ENCODE measurements at regions not wholly inside any gene's neighbourhood (a gene's known extent, or its start where the extent isn't known, plus 50 kb on each side); places are given as distances from the start of the nearest gene placed in this dataset.
"Not testable (repeated sequence)": the region's sequence is repeated elsewhere in the genome, so short reads cannot be mapped to it uniquely, and the experiment has no call there.

- ATAC-seq = peak; percentile 60
- peak; percentile 46 for DNase-seq
These were observed 57.8 kb upstream of the NBPF8 start for GRCh38 chr1:120357046-120357445.

- not testable (repeated sequence) for ATAC-seq
- peak; percentile 8 for DNase-seq
These were observed 58.7 kb upstream of the NBPF8 start for GRCh38 chr1:120356170-120356569.

- DNase-seq (peak; percentile 50), ATAC-seq (peak; percentile 91)
These were observed 60.1 kb upstream of the NBPF8 start for GRCh38 chr1:120354618-120355184.

GRCh38 chr1:120342231-120343073, 72.4 kb upstream of the NBPF8 start:
- not testable (repeated sequence) for ATAC-seq
- peak; percentile 16 for DNase-seq

- not testable (repeated sequence) for ATAC-seq
- peak; percentile 9 for DNase-seq
These were observed 73.1 kb upstream of the NBPF8 start for GRCh38 chr1:120341756-120342155.

GRCh38 chr1:120340838-120341751, 73.7 kb upstream of the NBPF8 start:
- peak; percentile 59 for DNase-seq
- not testable (repeated sequence) for ATAC-seq

GRCh38 chr1:120315738-120316137, 99.1 kb upstream of the NBPF8 start:
- not testable (repeated sequence) for DNase-seq, ATAC-seq

- not testable (repeated sequence) for ATAC-seq, DNase-seq
These were observed 102.9 kb upstream of the NBPF8 start for GRCh38 chr1:120311930-120312329.

GRCh38 chr1:120308940-120309578, 105.8 kb upstream of the NBPF8 start:
- ATAC-seq = peak; percentile 36
- DNase-seq = not testable (repeated sequence)

GRCh38 chr1:120305046-120305445, 109.8 kb upstream of the NBPF8 start:
- ATAC-seq = not testable (repeated sequence)

GRCh38 chr1:120304341-120304740, 110.5 kb upstream of the NBPF8 start:
- DNase-seq, ATAC-seq: not testable (repeated sequence)

More at GRCh38 chr1:120305046-120305445, 109.8 kb upstream of the NBPF8 start:
- not testable (repeated sequence) for DNase-seq

- peak; percentile 28 for ATAC-seq
- DNase-seq = not testable (repeated sequence)
These were observed 115.3 kb upstream of the NBPF8 start for GRCh38 chr1:120299433-120300057.

- not testable (repeated sequence) for ATAC-seq, DNase-seq
These were observed 116.3 kb upstream of the NBPF8 start for GRCh38 chr1:120298487-120298886.

GRCh38 chr1:120297345-120297953, 117.4 kb upstream of the NBPF8 start:
- not testable (repeated sequence) for ATAC-seq, DNase-seq

- ATAC-seq, DNase-seq: not testable (repeated sequence)
These were observed 113.8 kb upstream of the SEC22B start for GRCh38 chr1:120290105-120290504.

GRCh38 chr1:120289601-120290074, 113.3 kb upstream of the SEC22B start:
- DNase-seq = not testable (repeated sequence)
- peak; percentile 5 for ATAC-seq

- not testable (repeated sequence) for DNase-seq
- peak; percentile 75 for ATAC-seq
These were observed 112.7 kb upstream of the SEC22B start for GRCh38 chr1:120288814-120289600.

GRCh38 chr1:120288167-120288566, 111.8 kb upstream of the SEC22B start:
- not testable (repeated sequence) for DNase-seq
- ATAC-seq = peak; percentile 67

- not testable (repeated sequence) for DNase-seq, ATAC-seq
These were observed 106.6 kb upstream of the SEC22B start for GRCh38 chr1:120282744-120283464.

Data from stimulated activated naive CD8-positive, alpha-beta T cell treated with anti-CD3 and anti-CD28 coated beads, Interleukin-15, Interleukin-2, amounts not matched to agents 100 U/mL and 50 U/mL, for 24 hours (primary cell).